GM12892 (cell line): ENCODE measurements at regions not wholly inside any gene's neighbourhood (a gene's known extent, or its start where the extent isn't known, plus 50 kb on each side); places are given as distances from the start of the nearest gene placed in this dataset.

ENCODE experiments used
- POLR2A ChIP-seq: IDR thresholded peaks from 2 replicates; pipeline ENCODE4 v1.6.1; 2011; ENCODE audit warnings: low read depth, low read length, control low read depth
- POLR2AphosphoS5 ChIP-seq: IDR thresholded peaks from 2 replicates; pipeline ENCODE4 v1.6.1; 2011; ENCODE audit warnings: low read depth, low read length, control low read depth
- TAF1 ChIP-seq: IDR thresholded peaks from 2 replicates; pipeline ENCODE4 v1.6.1; 2011; ENCODE audit warnings: low read depth, mild to moderate bottlenecking, control low read depth, low read length, borderline replicate concordance

DNA sequence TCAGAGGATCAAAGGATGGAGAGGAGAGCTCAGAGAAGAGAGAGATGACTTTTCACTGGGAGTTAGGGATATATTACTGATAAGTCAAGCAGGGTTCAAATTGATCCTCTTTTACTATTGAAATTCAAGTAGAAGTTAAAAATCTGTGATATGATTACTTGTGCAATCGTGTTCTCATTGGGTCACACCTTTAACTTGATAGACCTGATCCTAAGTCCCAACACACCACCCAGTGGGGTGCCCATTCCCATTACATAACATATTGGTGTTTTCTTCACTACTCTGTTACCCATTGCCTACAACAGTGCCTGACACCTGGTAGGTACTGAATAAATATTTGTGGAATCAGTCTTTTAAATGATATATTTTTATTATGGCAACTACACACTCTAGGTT is 66.4 kb upstream of the PICALM start:
- TF ChIP-seq POLR2A (no peak), POLR2AphosphoS5 (no peak), TAF1 (no peak)
